SJCRH30 (cell line): ENCODE measurements at regions not wholly inside any gene's neighbourhood (a gene's known extent, or its start where the extent isn't known, plus 50 kb on each side); places are given as distances from the start of the nearest gene placed in this dataset.

Experiments
- DNase-seq, 2 experiments: peaks; one replicate each; pipeline ENCODE4 v3.0.0-alpha.2; 2015 to 2020
- H3K27ac ChIP-seq: fragments of 250-450 bp; sonication (Bioruptor Pico); 2 replicates; pipeline ENCODE4 v1.5.1; 2020; ENCODE audit warnings: mild to moderate bottlenecking, moderate library complexity
- H3K27me3 ChIP-seq: fragments of 250-450 bp; sonication (Bioruptor Pico); 2 replicates; pipeline ENCODE4 v1.5.1; 2020; ENCODE audit warnings: mild to moderate bottlenecking, moderate library complexity
- H3K36me3 ChIP-seq: fragments of 250-450 bp; sonication (Bioruptor Pico); 2 replicates; pipeline ENCODE4 v1.5.1; 2020; ENCODE audit warnings: mild to moderate bottlenecking, moderate library complexity
- H3K4me1 ChIP-seq: fragments of 250-450 bp; sonication (Bioruptor Pico); 2 replicates; pipeline ENCODE4 v1.5.1; 2020; ENCODE audit warnings: mild to moderate bottlenecking, moderate library complexity
- H3K4me3 ChIP-seq: fragments of 250-450 bp; sonication (Bioruptor Pico); 2 replicates; pipeline ENCODE4 v1.5.1; 2020; ENCODE audit warnings: mild to moderate bottlenecking, moderate library complexity
- H3K9me3 ChIP-seq: fragments of 250-450 bp; sonication (Bioruptor Pico); replicated peaks from 2 replicates; pipeline ENCODE4 v1.5.1; 2020; ENCODE audit warnings: mild to moderate bottlenecking, moderate library complexity

DNA sequence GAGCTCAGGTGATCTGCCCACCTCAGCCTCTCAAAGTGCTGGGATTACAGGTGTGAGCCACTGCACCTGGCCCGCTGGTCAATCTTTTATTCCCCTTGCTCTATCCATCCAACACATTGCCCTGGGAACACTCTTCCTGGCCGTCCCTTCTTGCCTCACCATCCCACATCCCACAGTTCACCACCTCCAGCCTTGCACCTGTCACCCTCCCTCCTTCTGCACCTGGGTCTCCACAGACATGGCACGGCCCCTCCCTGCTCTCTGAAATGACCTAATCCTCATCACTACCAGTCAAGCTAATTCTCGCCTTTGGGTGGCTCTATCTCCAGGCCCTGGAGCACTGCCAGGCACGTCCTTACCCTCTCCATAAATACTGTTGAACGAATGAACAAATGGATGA is 116.9 kb upstream of the TEX51 start:
- Histone ChIP-seq H3K27me3 (no peaks in the 10 kb centered on the region), H3K9me3 (no peaks in the 10 kb centered on the region), H3K4me3 (no peak overlapping the region), H3K4me1 (no peaks in the 10 kb centered on the region), H3K27ac (no peak overlapping the region), H3K36me3 (no peaks in the 10 kb centered on the region)
- no peak for DNase-seq

DNA sequence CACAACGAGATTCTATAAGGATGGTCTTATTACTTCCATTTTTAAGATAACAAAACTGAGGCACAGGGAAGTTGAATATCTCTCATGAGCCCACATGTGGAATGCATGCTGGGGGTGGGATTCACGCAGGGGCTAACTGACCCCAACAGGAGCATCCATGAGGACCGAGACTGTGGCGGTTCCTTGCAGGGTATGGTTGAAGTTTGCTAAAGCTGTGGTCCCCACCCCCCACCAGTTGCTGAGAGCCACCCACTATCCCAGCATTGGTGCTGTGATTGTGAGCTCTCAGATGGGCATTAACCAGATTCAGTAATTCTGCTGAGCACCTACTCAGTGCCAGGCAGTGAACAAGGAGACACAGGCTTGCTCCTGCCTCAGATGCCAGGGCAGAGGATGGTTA is 116.0 kb upstream of the TEX51 start:
- H3K4me3 ChIP-seq, result no peak overlapping the region
- H3K4me1 ChIP-seq, result no peaks in the 10 kb centered on the region
- no peaks in the 10 kb centered on the region for H3K36me3 ChIP-seq
- no peak for DNase-seq
- no peaks in the 10 kb centered on the region for H3K27me3 ChIP-seq
- H3K9me3 ChIP-seq, result no peaks in the 10 kb centered on the region
- H3K27ac ChIP-seq, result no peak overlapping the region

DNA sequence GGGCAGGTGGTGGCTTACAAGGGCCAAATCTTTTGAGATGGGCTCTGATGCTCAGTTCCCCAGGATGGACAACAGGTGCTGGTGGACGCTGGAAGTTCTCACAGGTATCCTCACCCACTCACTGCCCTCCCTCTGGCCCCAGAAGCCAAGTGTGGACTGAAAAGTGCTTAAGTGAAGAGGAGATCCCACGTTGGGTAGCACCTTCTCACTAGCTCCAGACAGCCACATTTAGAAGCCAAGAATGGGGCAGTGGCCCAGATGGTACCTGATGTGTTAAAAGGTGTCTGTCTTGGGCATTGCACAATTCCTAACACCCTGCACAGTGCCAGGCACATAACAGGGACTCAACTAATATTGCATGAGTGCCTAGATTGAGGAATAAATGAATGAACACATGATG is 115.3 kb upstream of the TEX51 start:
- H3K9me3 ChIP-seq, result no peaks in the 10 kb centered on the region
- H3K4me1 ChIP-seq, result no peaks in the 10 kb centered on the region
- H3K36me3 ChIP-seq, result no peaks in the 10 kb centered on the region
- H3K27ac ChIP-seq, result no peak overlapping the region
- no peak for DNase-seq
- H3K4me3 ChIP-seq, result no peak overlapping the region
- no peaks in the 10 kb centered on the region for H3K27me3 ChIP-seq

DNA sequence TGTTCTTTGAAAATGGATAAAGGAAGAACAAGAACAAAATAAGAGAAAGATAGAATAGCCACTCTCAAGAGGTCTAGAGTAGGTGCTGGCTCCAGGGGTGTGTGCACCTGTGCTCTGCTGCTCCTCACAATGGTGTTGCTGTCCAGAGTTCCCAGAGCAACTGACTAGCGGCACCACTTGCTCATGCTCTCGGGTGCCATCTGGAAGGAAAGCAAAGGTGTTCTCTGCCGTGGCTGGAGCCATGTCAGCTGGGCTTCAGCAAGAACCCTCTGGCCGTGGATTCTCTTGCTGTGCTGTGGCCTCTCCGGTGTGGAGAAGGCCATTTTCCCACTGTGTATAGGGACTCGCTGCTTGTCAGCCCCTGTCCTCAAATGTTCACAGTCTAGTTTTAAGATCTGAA is 114.6 kb upstream of the TEX51 start:
- H3K4me3 ChIP-seq, result no peak overlapping the region
- no peaks in the 10 kb centered on the region for H3K36me3 ChIP-seq
- no peak for DNase-seq
- H3K27ac ChIP-seq, result no peak overlapping the region
- no peaks in the 10 kb centered on the region for H3K27me3 ChIP-seq
- no peaks in the 10 kb centered on the region for H3K4me1 ChIP-seq
- H3K9me3 ChIP-seq, result no peaks in the 10 kb centered on the region

DNA sequence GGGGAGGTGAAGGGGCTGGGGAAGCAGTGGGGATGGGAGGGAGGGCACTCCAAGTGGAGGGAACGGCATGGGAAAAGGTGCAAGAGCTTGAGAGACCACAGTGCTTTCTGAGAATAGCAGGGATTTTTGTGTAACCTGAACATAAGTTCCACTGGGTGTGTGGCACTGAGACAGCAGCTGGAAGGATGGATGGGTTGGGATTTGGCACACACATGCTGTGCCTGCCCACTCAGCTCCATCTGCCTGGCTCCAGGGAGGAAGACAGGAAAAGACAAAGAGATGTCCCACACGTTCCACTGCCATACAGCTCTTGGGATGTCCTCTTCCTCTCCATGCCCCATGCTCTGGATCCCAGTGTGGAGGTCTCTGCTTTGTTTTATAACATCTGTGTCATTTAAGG is 114.1 kb upstream of the TEX51 start:
- no peaks in the 10 kb centered on the region for H3K27me3 ChIP-seq
- no peak for DNase-seq
- no peaks in the 10 kb centered on the region for H3K9me3 ChIP-seq
- no peaks in the 10 kb centered on the region for H3K4me1 ChIP-seq
- no peak overlapping the region for H3K4me3 ChIP-seq
- no peaks in the 10 kb centered on the region for H3K36me3 ChIP-seq
- no peak overlapping the region for H3K27ac ChIP-seq

DNA sequence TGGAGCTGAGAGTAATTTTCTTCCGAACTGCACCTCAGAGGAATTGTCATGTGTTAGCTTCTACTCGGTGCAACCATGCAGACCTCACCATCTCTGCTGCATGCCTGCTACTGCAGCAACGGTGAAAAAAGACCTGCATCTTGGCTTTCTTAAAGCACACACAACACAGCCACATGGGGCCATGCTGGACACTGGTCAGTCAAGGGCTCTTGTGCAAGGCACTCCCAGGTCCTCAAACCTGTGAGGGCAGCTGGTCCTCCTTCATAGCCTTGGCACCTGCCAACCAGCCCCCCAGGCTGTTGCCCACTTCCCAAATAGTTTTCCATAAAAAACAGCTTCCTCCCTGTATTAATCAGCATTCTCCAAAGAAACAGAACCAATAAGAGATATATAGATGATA is 113.5 kb upstream of the TEX51 start:
- no peaks in the 10 kb centered on the region for H3K36me3 ChIP-seq
- no peak for DNase-seq
- H3K27me3 ChIP-seq, result no peaks in the 10 kb centered on the region
- no peak overlapping the region for H3K27ac ChIP-seq
- H3K9me3 ChIP-seq, result no peaks in the 10 kb centered on the region
- no peak overlapping the region for H3K4me3 ChIP-seq
- no peaks in the 10 kb centered on the region for H3K4me1 ChIP-seq

DNA sequence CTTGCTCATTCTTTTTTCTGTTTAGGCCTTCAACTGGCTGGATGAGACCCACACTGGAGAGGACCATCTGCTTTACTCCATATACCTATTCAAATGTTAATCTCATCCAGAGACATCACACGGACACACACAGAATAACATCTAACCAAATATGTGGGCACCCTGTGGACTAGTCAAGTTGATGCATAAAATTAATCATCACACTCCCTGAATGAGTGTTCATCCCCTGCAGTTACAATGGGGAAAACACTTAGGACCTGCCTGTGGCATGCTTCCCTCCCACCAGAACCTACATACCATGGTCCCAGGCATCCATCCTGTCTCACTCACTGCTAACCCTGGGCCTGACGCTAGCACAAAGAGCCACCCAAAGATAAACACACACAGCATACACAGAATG is 112.8 kb upstream of the TEX51 start:
- no peaks in the 10 kb centered on the region for H3K36me3 ChIP-seq
- no peak for DNase-seq
- no peaks in the 10 kb centered on the region for H3K27me3 ChIP-seq
- no peak overlapping the region for H3K27ac ChIP-seq
- H3K9me3 ChIP-seq, result no peaks in the 10 kb centered on the region
- no peaks in the 10 kb centered on the region for H3K4me1 ChIP-seq
- H3K4me3 ChIP-seq, result no peak overlapping the region

DNA sequence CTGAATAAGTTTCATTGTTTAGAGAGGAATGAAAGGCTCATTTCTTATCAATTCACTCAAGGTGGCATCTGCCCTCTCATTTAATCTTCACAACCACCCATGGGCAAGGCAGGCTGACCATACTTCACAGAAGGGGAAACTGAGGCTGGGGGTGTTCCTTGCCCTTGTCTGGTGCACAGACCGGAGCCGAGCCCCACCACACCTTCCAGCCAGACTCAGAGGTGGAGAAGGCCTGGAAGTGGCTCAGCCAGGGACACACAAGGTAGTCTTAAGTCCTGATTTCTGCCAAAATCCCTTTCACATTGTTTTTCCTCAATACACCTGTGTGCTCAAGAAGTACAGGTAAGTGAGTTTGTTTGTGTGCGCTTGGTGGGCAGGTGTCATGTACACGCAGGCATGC is 111.9 kb upstream of the TEX51 start:
- no peak for DNase-seq

DNA sequence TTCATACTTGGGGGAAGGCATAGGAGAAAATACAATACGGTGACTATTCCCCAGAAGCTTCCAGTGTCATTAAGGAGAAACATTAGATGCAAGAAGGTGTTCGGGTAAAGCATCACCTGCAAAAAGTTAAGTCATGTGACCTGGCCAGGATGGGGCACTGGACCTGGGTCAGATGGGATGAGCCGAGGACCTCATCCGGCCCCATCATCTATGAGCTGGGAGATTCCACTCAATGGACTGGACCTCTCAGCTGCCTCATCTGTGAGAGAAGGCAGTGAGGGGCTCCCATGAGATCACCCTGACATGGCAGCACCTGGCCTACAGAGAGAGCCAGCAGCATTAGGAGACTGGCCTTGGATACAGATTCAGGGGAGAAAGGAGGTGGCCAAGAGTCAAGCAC is 111.4 kb upstream of the TEX51 start:
- no peak for DNase-seq
- Histone ChIP-seq H3K27ac (no peak overlapping the region), H3K27me3 (no peaks in the 10 kb centered on the region), H3K4me1 (no peaks in the 10 kb centered on the region), H3K4me3 (no peak overlapping the region), H3K36me3 (no peaks in the 10 kb centered on the region), H3K9me3 (no peaks in the 10 kb centered on the region)

More for the DNA sequence above, 111.9 kb upstream of the TEX51 start:
- Histone ChIP-seq H3K4me3 (no peak overlapping the region), H3K27me3 (no peaks in the 10 kb centered on the region), H3K27ac (no peak overlapping the region), H3K36me3 (no peaks in the 10 kb centered on the region), H3K4me1 (no peaks in the 10 kb centered on the region), H3K9me3 (no peaks in the 10 kb centered on the region)

DNA sequence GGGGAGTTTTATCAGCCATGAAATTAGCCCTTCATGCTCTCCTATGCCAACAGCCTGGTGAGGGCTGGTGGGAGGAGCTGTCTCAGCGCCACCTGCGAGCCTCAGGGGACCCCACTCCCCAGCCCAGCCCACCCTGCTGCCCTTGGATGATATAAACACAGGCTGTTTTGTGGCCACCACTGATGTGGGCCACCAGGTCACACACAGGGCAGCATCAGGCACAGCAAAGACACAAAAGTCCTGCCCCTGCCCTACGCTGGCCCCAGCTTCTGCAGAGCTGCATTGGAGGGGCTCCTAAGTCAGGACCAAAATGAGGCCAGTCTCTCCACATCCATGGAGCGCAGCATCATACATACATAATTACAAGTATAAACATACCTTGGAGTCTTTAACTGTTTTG is 110.6 kb upstream of the TEX51 start:
- Histone ChIP-seq H3K27me3 (no peaks in the 10 kb centered on the region), H3K9me3 (no peaks in the 10 kb centered on the region), H3K27ac (no peak overlapping the region), H3K4me1 (no peaks in the 10 kb centered on the region), H3K4me3 (no peak overlapping the region), H3K36me3 (no peaks in the 10 kb centered on the region)
- DNase-seq, result no peak

DNA sequence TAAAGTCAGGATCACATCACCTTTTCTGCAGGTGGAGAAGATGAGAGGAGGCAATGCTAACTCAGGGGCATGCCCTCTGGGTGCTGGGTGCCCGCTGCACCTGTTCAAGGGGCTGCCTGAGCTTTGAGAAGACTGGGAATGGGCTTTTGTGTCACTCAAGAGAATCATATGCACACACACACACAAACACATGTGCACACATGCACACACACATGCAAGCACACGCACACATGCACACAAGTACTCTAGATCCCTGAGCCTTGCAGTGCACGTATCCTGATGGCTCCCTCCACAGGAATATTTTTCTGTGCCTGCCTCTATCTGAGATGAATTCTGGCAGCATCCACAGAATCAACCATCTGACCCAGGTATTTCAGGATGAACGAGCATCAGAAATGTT is 110.0 kb upstream of the TEX51 start:
- DNase-seq, result no peak
- Histone ChIP-seq H3K27ac (no peak overlapping the region), H3K36me3 (no peaks in the 10 kb centered on the region), H3K4me1 (no peaks in the 10 kb centered on the region), H3K27me3 (no peaks in the 10 kb centered on the region), H3K9me3 (no peaks in the 10 kb centered on the region), H3K4me3 (no peak overlapping the region)

DNA sequence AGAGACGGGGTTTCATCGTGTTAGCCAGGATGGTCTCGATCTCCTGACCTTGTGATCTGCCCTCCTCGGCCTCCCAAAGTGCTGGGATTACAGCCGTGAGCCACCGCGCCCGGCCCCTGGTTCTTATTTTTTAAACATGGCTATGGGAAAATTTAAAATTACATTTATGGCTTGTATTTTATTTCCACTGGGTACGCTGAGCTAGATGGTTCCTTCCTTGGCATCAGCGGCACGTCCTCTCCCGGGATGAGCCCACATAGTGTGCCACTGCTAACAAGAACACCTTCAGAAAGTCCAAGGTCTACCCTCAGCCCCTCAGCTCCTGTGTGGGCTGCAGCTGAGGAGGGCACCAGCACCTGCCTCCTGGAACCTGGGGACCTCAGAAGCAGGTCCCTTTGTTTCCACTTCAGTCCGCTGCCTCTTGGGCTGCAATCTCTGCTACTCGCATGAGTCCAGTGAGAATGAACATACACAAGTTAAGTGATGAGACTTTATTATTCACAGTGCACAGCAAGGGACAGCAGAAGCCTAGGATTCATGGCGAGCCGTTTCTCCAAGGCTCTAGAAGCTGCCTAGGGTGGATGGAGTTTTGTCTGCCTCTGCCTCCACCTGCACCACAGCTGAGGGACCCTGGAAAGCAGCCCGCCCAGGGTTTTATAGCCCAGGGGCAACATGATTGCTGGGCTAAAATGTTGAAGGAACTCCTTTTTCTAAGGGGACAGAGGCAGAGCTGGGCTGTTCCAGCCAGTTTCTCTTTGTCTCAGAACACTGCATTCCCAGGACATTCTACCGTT is 107.5 kb upstream of the TEX51 start:
- H3K27ac ChIP-seq, result no peak overlapping the region
- no peaks in the 10 kb centered on the region for H3K36me3 ChIP-seq
- H3K4me3 ChIP-seq, result no peak overlapping the region
- peaks cover 5% of the 10 kb centered on the region; the same call in 1 of the 2 replicates for H3K27me3 ChIP-seq
- DNase-seq, result no peak
- H3K9me3 ChIP-seq, result no peaks in the 10 kb centered on the region
- H3K4me1 ChIP-seq, result no peaks in the 10 kb centered on the region

DNA sequence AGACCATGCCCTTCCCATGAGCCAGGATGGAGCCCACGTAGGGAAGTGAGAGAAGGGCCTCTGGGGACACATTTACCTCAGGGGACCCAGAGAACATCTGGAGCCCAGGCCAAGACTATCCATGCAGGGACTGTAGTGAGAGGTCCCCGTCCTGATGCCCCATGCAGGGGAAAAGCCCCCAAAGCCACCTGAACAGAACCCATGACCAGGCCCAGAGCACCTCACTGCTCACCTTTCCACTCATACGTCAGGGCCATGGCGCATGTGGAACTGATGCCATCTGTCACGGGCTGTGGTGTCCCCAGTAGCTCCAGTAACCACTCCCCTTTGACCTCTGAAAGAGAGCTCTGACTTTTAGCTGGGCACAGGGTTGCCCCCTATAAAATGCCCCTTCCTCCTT is 106.5 kb upstream of the TEX51 start:
- peaks cover 5% of the 10 kb centered on the region; the same call in 1 of the 2 replicates for H3K27me3 ChIP-seq
- H3K36me3 ChIP-seq, result no peaks in the 10 kb centered on the region
- no peaks in the 10 kb centered on the region for H3K4me1 ChIP-seq
- H3K27ac ChIP-seq, result no peak overlapping the region
- DNase-seq, result no peak
- H3K4me3 ChIP-seq, result no peak overlapping the region
- H3K9me3 ChIP-seq, result no peaks in the 10 kb centered on the region

DNA sequence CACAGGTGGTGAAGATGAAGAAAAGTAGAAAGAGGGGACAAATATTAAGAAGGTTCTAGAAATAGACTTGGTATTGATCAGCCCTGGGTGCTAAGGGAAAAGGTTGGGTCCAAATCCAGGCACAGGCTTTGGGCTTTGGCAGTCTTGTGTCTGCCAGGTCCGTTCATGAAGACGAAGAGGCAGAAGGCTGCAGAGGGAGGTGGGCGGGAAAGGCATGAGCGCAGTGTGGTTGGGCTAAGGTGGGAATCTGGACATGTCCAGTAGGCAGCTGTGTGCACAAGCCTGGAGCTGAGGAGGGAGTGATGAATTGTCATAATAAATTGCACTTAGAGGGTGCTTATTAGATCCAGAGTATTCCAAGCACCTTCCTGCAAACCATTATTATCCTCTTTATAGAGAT is 105.7 kb upstream of the TEX51 start:
- Histone ChIP-seq H3K4me1 (no peaks in the 10 kb centered on the region), H3K27me3 (peaks cover 5% of the 10 kb centered on the region; the same call in 1 of the 2 replicates), H3K36me3 (no peaks in the 10 kb centered on the region), H3K4me3 (no peak overlapping the region), H3K27ac (no peak overlapping the region), H3K9me3 (no peaks in the 10 kb centered on the region)
- no peak for DNase-seq

DNA sequence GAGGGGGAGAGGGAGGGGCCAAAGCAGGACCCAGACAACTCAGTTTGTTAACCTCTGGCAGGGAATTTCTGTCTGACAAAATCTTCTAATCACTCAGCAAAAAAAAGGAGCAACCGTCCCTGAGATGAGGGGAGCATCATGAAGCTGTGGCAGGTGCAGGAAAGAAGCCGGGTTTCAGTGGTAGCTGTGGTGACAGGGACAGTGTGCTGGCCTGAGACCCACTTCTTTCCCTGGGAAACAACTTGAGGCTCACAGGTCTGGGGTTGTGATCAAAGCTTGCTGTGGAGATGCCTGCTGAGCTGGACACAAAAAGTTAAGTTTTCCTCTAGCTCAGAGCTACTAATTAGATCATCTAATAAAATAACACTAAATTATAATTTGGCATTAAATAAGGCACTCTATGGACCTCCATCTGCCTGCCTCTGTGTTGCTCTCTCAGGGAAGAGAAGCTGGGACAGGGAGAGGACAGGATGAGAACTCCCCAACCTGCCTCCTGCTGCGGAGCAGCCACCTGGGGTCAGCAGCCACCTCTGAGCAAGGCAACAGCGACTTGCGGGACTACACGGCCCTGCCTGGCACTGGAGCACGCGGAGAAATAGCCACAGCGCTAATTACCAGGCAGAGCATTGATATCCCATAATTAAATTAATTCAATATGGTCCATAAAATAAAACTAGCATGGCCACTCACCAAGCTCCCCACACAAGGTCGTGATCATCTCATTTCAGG is 104.6 kb upstream of the TEX51 start:
- Histone ChIP-seq H3K4me3 (no peak overlapping the region), H3K9me3 (no peaks in the 10 kb centered on the region), H3K36me3 (no peaks in the 10 kb centered on the region), H3K4me1 (no peaks in the 10 kb centered on the region), H3K27me3 (peaks cover 5% of the 10 kb centered on the region; the same call in 1 of the 2 replicates), H3K27ac (no peak overlapping the region)
- DNase-seq, result no peak

DNA sequence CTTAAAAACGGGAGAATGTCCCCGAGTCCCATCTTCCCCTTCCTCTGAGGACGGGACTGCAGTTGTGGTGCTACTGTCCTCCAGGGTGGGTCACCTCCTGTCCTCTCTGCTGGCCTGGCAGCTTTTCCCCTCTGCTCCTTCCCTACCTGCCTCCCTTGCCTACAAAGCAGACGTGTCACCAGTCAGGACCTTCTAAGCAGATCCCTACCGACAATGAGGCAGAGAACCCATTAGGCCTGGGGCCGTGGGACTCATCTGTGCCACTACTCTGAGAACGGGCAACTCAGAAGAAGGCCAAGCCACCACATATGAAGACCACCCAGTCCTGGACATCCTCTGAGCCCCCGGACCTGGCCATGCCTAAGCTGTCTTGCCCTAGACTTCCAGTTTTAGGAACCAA is 103.0 kb upstream of the TEX51 start:
- H3K27ac ChIP-seq, result no peak overlapping the region
- H3K4me1 ChIP-seq, result no peaks in the 10 kb centered on the region
- no peak for DNase-seq
- no peak overlapping the region for H3K4me3 ChIP-seq
- no peaks in the 10 kb centered on the region for H3K9me3 ChIP-seq
- H3K36me3 ChIP-seq, result no peaks in the 10 kb centered on the region
- peaks cover 5% of the 10 kb centered on the region; the same call in 1 of the 2 replicates for H3K27me3 ChIP-seq
